K562 (cell line): ENCODE measurements at regions not wholly inside any gene's neighbourhood (a gene's known extent, or its start where the extent isn't known, plus 50 kb on each side); places are given as distances from the start of the nearest gene placed in this dataset.

Experiments used
- ATAC-seq: fragments of 200-7000 bp; cut with Tn5 transposase; 3 replicates; pipeline ENCODE4 v1.9.1; 2020; ENCODE audit warnings: moderate library complexity
- BruUV-seq: library from RNA; stranded (reverse); fragments of 400-500 nt; replicated peaks from 2 replicates; lab custom pipeline; 2021; lab: Mats Ljungman, UMichigan
- CTCF ChIA-PET: fragments of 300-600 bp; formaldehyde crosslinking; extraction: SDS; loops from one replicate; lab custom pipeline; 2021; ENCODE audit warnings: low intra/inter-chr PET ratio; lab: Yijun Ruan, JAX
- POLR2A ChIA-PET: fragments of 300-600, 350-650 bp; sonication (Branson Sonifier 250); formaldehyde crosslinking; extraction: SDS; loops from one replicate; lab custom pipeline; 2021; ENCODE audit warnings: antibody characterized with exemption, inconsistent platforms; lab: Yijun Ruan, JAX
- DNase-seq, 4 experiments: peaks; one replicate each; pipeline versions ENCODE4 v3.0.0 to v3.0.0-alpha.2; 2011 to 2018; ENCODE audit warnings: low spot score in 3 of 4, mixed read lengths in 3 of 4; ENCODE audit errors: extremely low read depth in 1 of 4
- FAIRE-seq: peaks from 2 replicates; lab custom pipeline; 2011; peaks lifted over from hg19 to GRCh38; lab: Jason Lieb, UNC
- H2AFZ ChIP-seq: 2 replicates; pipeline ENCODE4 v1.6.0; 2011; ENCODE audit warnings: low read depth, low read length, control low read depth, inconsistent platforms
- H3K27ac ChIP-seq: fragments of 200-600 bp; 3 replicates; pipeline ENCODE4 v1.8.0; 2011; ENCODE audit warnings: low read depth, mild to moderate bottlenecking, control low read depth, inconsistent platforms, low read length, moderate library complexity, mixed read lengths; ENCODE audit errors: extremely low read depth
- H3K27me3 ChIP-seq, 2 experiments: fragments of 300-600 bp in 1 of 2; 2 replicates in 1 of 2; 3 replicates in 1 of 2; pipeline versions ENCODE4 v1.6.0 to v1.8.0; 2011; ENCODE audit warnings: inconsistent platforms in 2 of 2, low read length in 2 of 2, mild to moderate bottlenecking in 1 of 2, mixed read lengths in 1 of 2, moderate library complexity in 1 of 2; ENCODE audit not compliant: control insufficient read depth in 2 of 2, insufficient read depth in 2 of 2
- H3K36me3 ChIP-seq: fragments of 300-600 bp; 3 replicates; pipeline ENCODE4 v1.8.0; 2011; ENCODE audit warnings: mild to moderate bottlenecking, low read length, inconsistent platforms; ENCODE audit not compliant: control insufficient read depth, insufficient read depth
- H3K4me1 ChIP-seq, 2 experiments: fragments of 200-600 bp in 1 of 2; replicated peaks in 1 of 2; 2 replicates in 1 of 2; 3 replicates in 1 of 2; pipeline versions ENCODE4 v1.5.1 to v1.8.0; 2011; ENCODE audit warnings: inconsistent platforms in 2 of 2, low read length in 2 of 2, mild to moderate bottlenecking in 1 of 2, mixed read lengths in 1 of 2, moderate library complexity in 1 of 2; ENCODE audit not compliant: control insufficient read depth in 2 of 2, insufficient read depth in 2 of 2
- H3K4me2 ChIP-seq: 2 replicates; pipeline ENCODE4 v1.6.1; 2011; ENCODE audit warnings: low read length, control low read depth, inconsistent platforms, mixed read lengths; ENCODE audit not compliant: insufficient read depth
- H3K4me3 ChIP-seq: fragments of 200-600 bp; sonication (generic), shearing (Covaris generic); 2 replicates; pipeline ENCODE4 v1.5.1; 2016; ENCODE audit warnings: control low read depth, inconsistent platforms
- H3K79me2 ChIP-seq: fragments of 200-600 bp; 3 replicates; pipeline ENCODE4 v1.8.0; 2011; ENCODE audit warnings: low read length, inconsistent platforms; ENCODE audit not compliant: control insufficient read depth, insufficient read depth
- H3K9ac ChIP-seq, 2 experiments: 2 replicates each; pipeline versions ENCODE4 v1.6.0 to v1.6.1; 2011; ENCODE audit warnings: low read depth in 2 of 2, low read length in 2 of 2, control low read depth in 1 of 2, inconsistent platforms in 1 of 2, mild to moderate bottlenecking in 1 of 2, mixed read lengths in 1 of 2; ENCODE audit not compliant: insufficient read depth in 1 of 2
- H3K9me1 ChIP-seq: one replicate; pipeline ENCODE4 v1.6.0; 2011; ENCODE audit warnings: inconsistent platforms, mild to moderate bottlenecking, low read length, moderate library complexity; ENCODE audit not compliant: control insufficient read depth, insufficient read depth
- H3K9me3 ChIP-seq: replicated peaks from 2 replicates; pipeline ENCODE4 v1.5.1; 2011; ENCODE audit warnings: low read depth, low read length, inconsistent platforms; ENCODE audit not compliant: control insufficient read depth, insufficient read depth
- H4K20me1 ChIP-seq: replicated peaks from 2 replicates; pipeline ENCODE4 v1.6.1; 2011; ENCODE audit warnings: low read length, inconsistent platforms, mixed read lengths; ENCODE audit not compliant: control insufficient read depth, insufficient read depth
- ASH1L ChIP-seq: fragments of 450-650 bp; IDR thresholded peaks from 2 replicates; pipeline ENCODE4 v1.6.1; 2018; ENCODE audit warnings: borderline replicate concordance, mild to moderate bottlenecking, low read depth; ENCODE audit not compliant: partially characterized antibody
- HNRNPL ChIP-seq: fragments of 200-400 bp; formaldehyde crosslinking; IDR thresholded peaks from 2 replicates; pipeline ENCODE4 v1.6.1; 2017; ENCODE audit warnings: low read depth, mild to moderate bottlenecking, low read length
- HSF4 ChIP-seq: fragments of 250-450 bp; sonication (Bioruptor Pico); IDR thresholded peaks from 2 replicates; pipeline ENCODE4 v2.1.2; 2022; ENCODE audit warnings: mild to moderate bottlenecking, moderate library complexity, borderline replicate concordance
- MAFK ChIP-seq: IDR thresholded peaks from 2 replicates; pipeline ENCODE4 v1.6.1; 2011; ENCODE audit warnings: low read length, improper control_type of control experiment
- MCM3 ChIP-seq: fragments of 450-650 bp; IDR thresholded peaks from 2 replicates; pipeline ENCODE4 v1.6.1; 2016
- MCM7 ChIP-seq, 2 experiments: fragments of 450-650 bp; IDR thresholded peaks; 2 replicates each; pipeline ENCODE4 v1.6.1; 2016 to 2018
- RAD51 ChIP-seq: fragments of 450-650 bp; IDR thresholded peaks from 2 replicates; pipeline ENCODE4 v1.7.1; 2016; ENCODE audit warnings: low read depth, mild to moderate bottlenecking, borderline replicate concordance
- SRSF1 ChIP-seq: fragments of 200-400 bp; formaldehyde crosslinking; IDR thresholded peaks from 2 replicates; pipeline ENCODE4 v1.6.1; 2017; ENCODE audit warnings: mild to moderate bottlenecking, low read depth, low read length, moderate library complexity
- TAF7 ChIP-seq: fragments of 450-650 bp; IDR thresholded peaks from 2 replicates; pipeline ENCODE4 v1.6.1; 2016; ENCODE audit warnings: missing genetic modification characterization, missing compliant biosample characterization
- WGBS: fragments of 100-300 bp; shearing (Covaris generic); methylation state at CpG from one replicate; pipeline ENCODE4 v1.1.6; 2016; ENCODE audit warnings: low coverage, mixed read lengths; ENCODE audit not compliant: insufficient coverage; ENCODE audit errors: missing lambda C conversion rate; 5-methylcytosine and 5-hydroxymethylcytosine counted together
- in situ Hi-C: fragments of 300-500 bp; cut with MboI; formaldehyde crosslinking; loops from 4 replicates; pipeline ENCODE4 v1.15.0; 2018; ENCODE audit warnings: inconsistent platforms, mixed read lengths
- intact Hi-C: fragments of 100-400 bp; cut with micrococcal nuclease; formaldehyde crosslinking; loops from 2 replicates; pipeline ENCODE4 v1.14.2; 2022
- TF ChIP-seq, protein P1 (sequence below), 2 experiments: fragments of 450-650 bp in 1 of 2; sonication (generic) in 1 of 2; formaldehyde crosslinking in 1 of 2; IDR thresholded peaks in 1 of 2; conservative IDR thresholded peaks in 1 of 2; 2 replicates each; pipeline versions ENCODE4 v1.6.1 to v1.8.1; 2016 to 2023; ENCODE audit warnings: mild to moderate bottlenecking in 2 of 2, moderate library complexity in 2 of 2, inconsistent platforms in 1 of 2, missing genetic modification reagents in 1 of 2

DNA sequence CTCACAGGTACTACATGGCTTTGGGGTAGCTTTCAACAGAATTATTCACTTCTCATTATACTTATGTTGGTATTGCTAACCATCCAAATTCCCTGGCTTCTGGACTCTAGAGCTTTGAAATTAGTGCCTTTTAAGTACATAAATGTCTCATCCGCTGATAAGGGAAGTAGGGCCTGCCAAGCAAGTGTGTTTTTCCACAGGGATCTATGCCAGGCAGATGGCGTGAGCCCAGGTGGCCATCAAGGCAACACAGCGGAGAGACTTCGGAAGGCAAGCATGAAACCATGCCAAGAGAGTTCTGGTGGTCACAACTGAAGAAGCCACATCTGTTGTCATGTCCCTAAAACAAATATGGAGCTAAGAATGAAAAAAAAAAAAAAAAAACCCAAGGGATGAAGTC is 503.1 kb upstream of the LCORL start:
- no peak for DNase-seq
- CTCF ChIA-PET = interaction anchor here (0.7 kb wide), 1 partner anchor 348 kb away, joined by 4 read pairs; no protein-coding TSS in a partner anchor
- H3K9me3 ChIP-seq = no peaks in the 10 kb centered on the region
- no peak overlapping the region for H3K27ac ChIP-seq
- H3K4me2 ChIP-seq = no peak overlapping the region
- no peak for FAIRE-seq
- ATAC-seq = no peak
- H4K20me1 ChIP-seq = no peaks in the 10 kb centered on the region
- intact Hi-C loops (no loop called here), in situ Hi-C loops (no loop called here)
- POLR2A ChIA-PET = no interaction called here
- no peaks in the 10 kb centered on the region for H3K4me1 ChIP-seq
- H3K27me3 ChIP-seq = no peaks in the 10 kb centered on the region
- no TSS peak for BruUV-seq
- H2AFZ ChIP-seq = no peak overlapping the region
- no peak overlapping the region for H3K4me3 ChIP-seq
- H3K9ac ChIP-seq = no peak overlapping the region
- H3K9me1 ChIP-seq = no peaks in the 10 kb centered on the region
- H3K36me3 ChIP-seq = no peaks in the 10 kb centered on the region
- 0% methylated on average over 4 of the region's 4 CpGs for WGBS
- no peaks in the 10 kb centered on the region for H3K79me2 ChIP-seq
- TF ChIP-seq TAF7 (tag) = no peak
- TF ChIP-seq MCM3 = no peak
- TF ChIP-seq HSF4 = no peak
- TF ChIP-seq MCM7 (IDR thresholded peaks at IDR 0.05) = no peak
- TF ChIP-seq MAFK = no peak
- TF ChIP-seq RAD51 = no peak
- no peak for TF ChIP-seq ASH1L
- no peak for TF ChIP-seq HNRNPL
- no peak for TF ChIP-seq SRSF1
- TF ChIP-seq, protein P1, sequence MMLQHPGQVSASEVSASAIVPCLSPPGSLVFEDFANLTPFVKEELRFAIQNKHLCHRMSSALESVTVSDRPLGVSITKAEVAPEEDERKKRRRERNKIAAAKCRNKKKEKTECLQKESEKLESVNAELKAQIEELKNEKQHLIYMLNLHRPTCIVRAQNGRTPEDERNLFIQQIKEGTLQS (IDR thresholded peaks at IDR 0.05) = no peak
- TF ChIP-seq, protein P1 (CRISPR knock-in tag; conservative IDR thresholded peaks at IDR 0.05) = no peak
